Activated T-helper 1 cell treated with anti-CD3 and anti-CD28 coated beads, Interleukin-12 subunit alpha, Interleukin-12 subunit beta, Interleukin-2, Interleukin-4 antibody, amounts not matched to agents 30 ng/mL and 10 ng/mL and 1 ng/mL, durations not matched to agents 14 hours and 24 hours and 36 hours (primary cell): ENCODE measurements at regions not wholly inside any gene's neighbourhood (a gene's known extent, or its start where the extent isn't known, plus 50 kb on each side); places are given as distances from the start of the nearest gene placed in this dataset.

Experiments used
- DNase-seq: peaks from one replicate; pipeline ENCODE4 v3.0.0; 2021; ENCODE audit warnings: low spot score
- H3K27ac Mint-ChIP-seq: one replicate; pipeline ENCODE4 v1.8.0; 2021; ENCODE audit warnings: mild to moderate bottlenecking, mixed read lengths
- H3K27me3 Mint-ChIP-seq: one replicate; pipeline ENCODE4 v1.8.0; 2022; ENCODE audit warnings: mild to moderate bottlenecking, moderate library complexity, mixed read lengths; ENCODE audit not compliant: insufficient read depth
- H3K36me3 Mint-ChIP-seq: one replicate; pipeline ENCODE4 v1.8.0; 2021; ENCODE audit warnings: low read depth, mixed read lengths
- H3K4me1 Mint-ChIP-seq: one replicate; pipeline ENCODE4 v1.8.0; 2021; ENCODE audit warnings: low read depth, mixed read lengths
- H3K4me3 Mint-ChIP-seq: one replicate; pipeline ENCODE4 v1.8.0; 2021; ENCODE audit warnings: mild to moderate bottlenecking, moderate library complexity, mixed read lengths
- H3K9me3 Mint-ChIP-seq: one replicate; pipeline ENCODE4 v1.8.0; 2021; ENCODE audit warnings: mixed read lengths
- intact Hi-C: fragments of 100-400 bp; cut with micrococcal nuclease; formaldehyde crosslinking; loops from one replicate; pipeline ENCODE4 v1.15.1; 2024

DNA sequence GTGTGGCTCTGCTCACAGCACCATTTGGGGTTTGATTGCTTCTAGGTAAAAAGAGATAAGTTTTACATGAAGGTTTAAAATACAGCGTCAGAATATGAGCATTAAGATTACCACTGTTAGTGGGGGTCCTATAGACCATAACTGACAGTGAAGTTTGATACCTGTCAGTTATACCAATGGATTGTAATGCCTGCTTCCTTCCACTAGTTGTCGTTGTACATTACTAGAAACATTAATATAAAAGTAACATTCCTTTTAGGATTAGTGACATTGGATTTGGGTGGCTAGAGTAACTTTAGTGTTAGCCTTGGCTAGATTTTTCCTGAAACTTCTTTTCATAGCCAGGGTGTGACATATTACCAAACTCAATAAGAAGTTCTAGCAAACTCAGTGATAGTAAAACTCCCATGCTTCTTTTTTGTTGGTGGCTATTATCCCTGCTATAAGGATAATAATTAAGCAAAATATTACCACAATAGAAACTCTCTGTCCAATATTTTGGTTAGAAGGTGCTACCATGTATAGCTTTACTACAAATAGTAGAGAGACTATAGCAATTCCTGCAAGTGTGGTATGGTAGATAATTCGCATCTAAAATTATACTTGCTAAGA is 57.1 kb downstream of the FAM181B start:
- Mint-ChIP-seq H3K36me3 (no peaks in the 10 kb centered on the region), H3K4me3 (no peak overlapping the region), H3K27ac (no peak overlapping the region), H3K27me3 (peaks cover 12% of the 10 kb centered on the region), H3K9me3 (no peaks in the 10 kb centered on the region), H3K4me1 (no peaks in the 10 kb centered on the region)
- DNase-seq = no peak
- intact Hi-C loops = no loop called here

DNA sequence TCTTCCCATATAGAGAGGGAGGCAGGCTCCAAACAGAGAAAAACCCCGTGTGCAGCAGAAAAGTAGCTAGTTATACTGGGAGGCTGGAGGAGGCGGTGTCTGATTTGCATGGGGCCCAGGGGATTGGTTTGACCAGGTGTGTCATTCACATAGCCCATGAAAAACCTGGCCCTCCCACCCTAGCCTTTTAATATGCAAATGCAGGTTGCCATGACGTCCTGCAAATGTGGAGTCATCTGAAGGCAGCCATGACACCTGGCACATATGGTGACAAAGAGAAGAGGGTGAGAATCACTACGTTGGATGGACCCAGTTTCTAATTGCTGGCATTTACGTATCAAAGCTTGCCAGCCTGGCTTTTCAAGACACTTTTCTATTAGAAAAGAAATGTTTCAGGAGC is 57.8 kb downstream of the FAM181B start:
- Mint-ChIP-seq H3K27ac (no peak overlapping the region), H3K4me3 (no peak overlapping the region), H3K36me3 (no peaks in the 10 kb centered on the region), H3K9me3 (no peaks in the 10 kb centered on the region), H3K27me3 (peaks cover 12% of the 10 kb centered on the region), H3K4me1 (no peaks in the 10 kb centered on the region)
- DNase-seq = no peak
- intact Hi-C loops = no loop called here

DNA sequence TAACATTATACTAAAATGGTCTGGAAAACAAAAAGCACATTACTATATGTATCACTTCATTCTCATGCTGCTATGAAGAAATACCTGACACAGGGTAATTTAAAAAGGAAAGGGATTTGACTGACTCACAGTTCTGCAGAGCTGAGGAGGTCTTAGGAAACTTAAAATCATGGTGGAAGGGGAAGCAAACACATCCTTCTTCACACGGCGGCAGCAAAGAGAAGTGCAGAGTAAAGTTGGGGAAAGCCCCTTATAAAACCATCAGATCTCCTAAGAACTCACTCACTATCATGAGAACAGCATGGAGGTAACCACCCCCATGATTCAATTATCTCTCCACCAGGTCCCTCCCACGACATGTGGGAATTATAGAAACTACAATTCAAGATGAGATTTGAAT is 60.0 kb downstream of the FAM181B start:
- H3K27ac Mint-ChIP-seq = no peak overlapping the region
- H3K9me3 Mint-ChIP-seq = no peaks in the 10 kb centered on the region
- intact Hi-C loops = no loop called here

DNA sequence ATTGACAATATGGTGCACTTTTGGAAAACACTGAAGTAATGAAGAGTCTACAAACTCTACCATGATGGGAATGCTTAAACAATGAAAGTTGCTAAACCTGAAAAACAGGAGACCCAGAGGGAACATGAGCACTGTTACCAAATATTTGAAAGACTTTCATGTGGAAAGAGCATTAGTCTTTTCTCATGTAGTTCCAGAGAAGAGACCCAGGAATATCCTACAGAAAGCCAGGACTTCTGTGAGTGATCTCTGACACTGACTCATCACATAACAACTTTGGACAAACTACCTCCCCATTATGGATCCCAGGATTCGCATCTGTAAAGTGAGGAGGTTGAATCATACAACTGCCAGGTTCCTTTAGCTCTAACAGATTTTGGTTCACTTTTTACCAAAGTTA is 62.2 kb downstream of the FAM181B start:
- Mint-ChIP-seq H3K27me3 (peaks cover 12% of the 10 kb centered on the region), H3K9me3 (no peaks in the 10 kb centered on the region), H3K27ac (no peak overlapping the region), H3K4me1 (no peaks in the 10 kb centered on the region), H3K4me3 (no peak overlapping the region), H3K36me3 (no peaks in the 10 kb centered on the region)
- intact Hi-C loops = no loop called here
- no peak for DNase-seq

More for the DNA sequence above, 60.0 kb downstream of the FAM181B start:
- Mint-ChIP-seq H3K4me1 (no peaks in the 10 kb centered on the region), H3K36me3 (no peaks in the 10 kb centered on the region), H3K4me3 (no peak overlapping the region), H3K27me3 (peaks cover 12% of the 10 kb centered on the region)
- DNase-seq = no peak

DNA sequence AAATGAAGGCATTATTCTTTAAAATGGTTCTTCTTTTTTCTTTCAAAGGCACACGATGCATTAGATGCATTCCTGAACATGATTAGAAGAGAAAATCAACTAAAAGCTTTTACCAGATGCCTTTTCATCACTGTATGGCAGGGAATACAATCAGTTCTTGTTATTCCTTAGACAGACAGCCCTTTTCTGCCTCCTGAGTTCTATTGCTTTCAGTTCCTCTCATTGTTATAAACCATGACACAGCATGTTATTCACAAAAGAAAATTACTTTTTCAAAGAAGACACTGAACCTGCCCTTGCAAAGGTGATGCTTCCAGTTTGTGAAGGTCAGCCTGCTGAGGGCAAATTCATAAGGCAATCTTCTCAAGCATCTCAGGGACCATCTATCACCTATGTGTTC is 70.1 kb downstream of the FAM181B start:
- intact Hi-C loops = no loop called here
- Mint-ChIP-seq H3K4me3 (no peak overlapping the region), H3K36me3 (no peaks in the 10 kb centered on the region), H3K27me3 (no peaks in the 10 kb centered on the region), H3K27ac (no peak overlapping the region), H3K9me3 (no peaks in the 10 kb centered on the region), H3K4me1 (no peaks in the 10 kb centered on the region)
- DNase-seq = no peak

DNA sequence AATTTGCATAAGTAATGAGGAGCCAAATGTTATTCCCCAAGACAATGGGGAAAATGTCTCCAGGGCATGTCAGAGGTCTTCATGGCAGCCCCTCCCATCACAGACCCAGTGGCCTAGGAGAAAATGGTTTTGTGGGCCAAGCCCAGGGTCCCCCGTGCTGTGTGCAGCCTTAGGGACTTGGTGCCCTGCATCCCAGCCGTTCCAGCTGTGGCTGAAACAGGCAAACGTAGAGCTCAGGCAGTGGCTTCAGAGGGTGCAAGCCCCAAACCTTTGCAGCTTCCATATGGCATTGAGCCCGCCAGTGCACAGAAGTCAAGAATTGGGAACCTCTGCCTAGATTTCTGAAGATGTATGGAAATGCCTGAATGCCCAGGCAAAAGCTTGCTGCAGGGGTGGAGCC is 79.9 kb downstream of the FAM181B start:
- H3K36me3 Mint-ChIP-seq = no peaks in the 10 kb centered on the region
- DNase-seq = no peak
- H3K27ac Mint-ChIP-seq = no peak overlapping the region
- H3K27me3 Mint-ChIP-seq = peaks cover 2% of the 10 kb centered on the region
- intact Hi-C loops = no loop called here
- H3K4me1 Mint-ChIP-seq = no peaks in the 10 kb centered on the region
- H3K9me3 Mint-ChIP-seq = no peaks in the 10 kb centered on the region
- no peak overlapping the region for H3K4me3 Mint-ChIP-seq

DNA sequence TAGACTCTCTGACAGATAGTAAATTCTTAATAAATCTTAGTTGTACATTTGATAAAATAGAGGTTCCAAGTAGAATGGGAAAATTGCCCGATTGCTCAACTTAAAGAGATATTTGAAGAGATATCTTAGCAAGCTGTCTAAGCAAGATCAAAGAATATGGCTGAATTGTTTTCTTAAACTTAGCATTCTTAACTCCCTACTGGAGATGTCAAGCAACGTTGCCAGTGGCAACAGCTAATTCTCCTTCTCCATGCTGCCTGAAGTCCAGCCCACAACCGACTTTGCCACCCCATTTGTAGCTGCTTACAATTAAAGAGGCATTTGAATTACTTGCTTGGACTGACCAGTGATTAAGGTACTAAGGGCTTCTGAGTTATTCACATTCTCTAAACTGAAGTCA is 94.4 kb downstream of the FAM181B start:
- H3K27me3 Mint-ChIP-seq = peaks cover 6% of the 10 kb centered on the region
- no peak overlapping the region for H3K27ac Mint-ChIP-seq

DNA sequence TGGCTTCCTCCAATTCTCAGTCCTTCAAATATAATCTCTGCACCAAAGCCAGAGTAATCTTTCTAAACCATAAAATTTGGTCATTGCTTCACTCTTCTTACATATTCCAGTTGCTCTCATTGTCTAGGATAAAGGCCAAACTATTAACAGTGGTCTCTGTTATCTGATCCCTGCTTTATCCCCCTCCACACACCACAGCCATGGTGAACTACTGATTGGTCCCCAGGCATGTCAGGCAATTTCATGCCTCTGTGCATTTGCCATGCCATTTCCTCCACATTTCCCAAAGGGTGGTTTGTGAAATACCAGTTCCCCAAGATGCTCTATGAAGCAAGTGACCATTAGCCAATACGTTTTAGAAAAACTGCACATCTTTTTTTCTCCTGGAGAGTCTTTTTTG is 97.0 kb downstream of the FAM181B start:
- intact Hi-C loops = no loop called here
- H3K36me3 Mint-ChIP-seq = no peaks in the 10 kb centered on the region
- DNase-seq = no peak
- H3K4me3 Mint-ChIP-seq = no peak overlapping the region
- peaks cover 6% of the 10 kb centered on the region for H3K27me3 Mint-ChIP-seq
- H3K9me3 Mint-ChIP-seq = no peaks in the 10 kb centered on the region
- H3K4me1 Mint-ChIP-seq = no peaks in the 10 kb centered on the region
- H3K27ac Mint-ChIP-seq = no peak overlapping the region

More for the DNA sequence above, 94.4 kb downstream of the FAM181B start:
- DNase-seq = no peak
- Mint-ChIP-seq H3K4me3 (no peak overlapping the region), H3K9me3 (no peaks in the 10 kb centered on the region), H3K36me3 (no peaks in the 10 kb centered on the region), H3K4me1 (no peaks in the 10 kb centered on the region)
- intact Hi-C loops = no loop called here

DNA sequence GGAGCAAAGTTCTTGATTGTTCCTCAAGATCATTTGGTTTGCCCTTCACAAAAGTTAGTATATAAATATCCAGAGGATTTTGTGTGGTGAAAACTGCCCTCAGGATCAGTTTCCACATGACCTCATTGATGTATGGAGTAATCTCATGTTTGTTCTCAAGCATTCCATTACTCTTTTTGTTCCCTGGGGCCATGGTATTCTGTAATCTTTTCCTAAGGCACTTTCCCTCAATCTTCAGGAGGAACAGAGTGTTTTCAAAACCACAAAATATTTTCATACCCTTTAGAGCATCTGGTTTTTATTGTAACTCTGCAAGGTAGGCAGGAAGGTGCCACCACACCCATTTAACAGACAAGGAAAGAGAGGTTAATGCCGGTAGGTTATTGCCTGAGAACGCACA is 99.6 kb downstream of the FAM181B start:
- no peak for DNase-seq
- Mint-ChIP-seq H3K36me3 (no peaks in the 10 kb centered on the region), H3K9me3 (no peaks in the 10 kb centered on the region), H3K27me3 (peaks cover 4% of the 10 kb centered on the region), H3K4me1 (no peaks in the 10 kb centered on the region), H3K4me3 (no peak overlapping the region), H3K27ac (no peak overlapping the region)
- intact Hi-C loops = no loop called here

DNA sequence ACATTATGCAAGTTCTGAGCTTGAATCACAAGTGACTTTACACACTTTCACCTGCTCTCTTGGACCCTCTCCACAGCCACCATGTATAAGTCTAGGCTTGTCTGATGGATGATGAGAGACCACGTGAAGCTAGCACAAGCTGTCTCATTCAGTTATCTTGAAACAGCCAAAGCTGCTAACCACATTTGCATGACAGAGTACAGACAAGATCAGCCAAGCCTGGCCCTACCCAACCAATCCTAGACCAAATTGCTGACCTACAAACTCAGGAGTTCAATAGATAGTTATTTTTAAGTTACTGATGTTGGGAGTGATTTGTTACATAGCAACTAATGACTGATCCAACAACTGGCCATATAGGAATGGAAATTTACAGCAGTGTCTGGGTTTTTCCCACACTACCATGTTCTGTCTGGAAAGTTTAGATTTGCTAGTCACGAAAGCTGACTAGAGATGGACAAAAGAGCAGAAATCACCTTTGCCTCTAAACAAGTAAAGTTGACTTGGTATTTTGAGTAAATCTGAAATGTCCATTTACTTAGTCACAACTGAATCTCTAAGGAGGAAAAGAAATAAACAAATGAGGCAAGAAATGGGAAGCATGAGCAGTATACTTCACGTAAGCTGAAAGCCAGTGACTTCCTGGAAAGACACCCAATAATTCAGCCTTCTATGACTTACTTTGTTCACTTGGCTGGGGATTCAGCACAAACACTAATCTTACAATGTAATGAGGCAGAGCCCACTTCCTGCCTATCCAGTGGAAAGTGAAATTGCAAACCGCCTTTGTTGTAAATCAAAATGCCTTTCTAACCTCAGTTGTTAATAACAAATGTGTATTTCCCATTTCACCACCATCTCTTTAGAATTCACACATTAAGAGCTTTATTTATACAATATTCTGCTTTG is 101.7 kb downstream of the FAM181B start:
- Mint-ChIP-seq H3K4me1 (no peaks in the 10 kb centered on the region), H3K27me3 (no peaks in the 10 kb centered on the region), H3K36me3 (no peaks in the 10 kb centered on the region), H3K27ac (no peak overlapping the region), H3K4me3 (no peak overlapping the region), H3K9me3 (peaks cover 11% of the 10 kb centered on the region)
- DNase-seq = no peak
- intact Hi-C loops = no loop called here

DNA sequence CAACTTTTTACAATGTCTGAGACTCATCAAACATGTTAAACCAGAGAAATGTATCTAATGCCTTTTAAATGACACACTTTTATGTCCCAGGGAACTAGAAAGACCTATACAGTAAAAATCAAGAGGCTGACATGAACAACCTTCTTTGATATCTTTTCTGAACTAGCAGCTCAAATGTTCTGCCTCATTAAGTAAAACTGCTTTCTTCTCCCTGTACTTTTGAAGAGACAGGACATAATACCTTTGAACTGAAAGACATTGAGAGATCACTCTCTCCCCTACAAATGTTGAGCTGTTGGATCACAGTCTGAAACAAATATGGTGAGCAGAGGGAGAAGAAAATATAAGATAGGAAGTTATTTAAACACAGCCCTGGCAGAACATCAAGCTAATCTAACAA is 123.0 kb downstream of the FAM181B start:
- Mint-ChIP-seq H3K27ac (no peak overlapping the region), H3K9me3 (no peaks in the 10 kb centered on the region), H3K4me3 (no peak overlapping the region), H3K36me3 (no peaks in the 10 kb centered on the region), H3K27me3 (no peaks in the 10 kb centered on the region), H3K4me1 (no peaks in the 10 kb centered on the region)
- intact Hi-C loops = no loop called here
- DNase-seq = no peak

DNA sequence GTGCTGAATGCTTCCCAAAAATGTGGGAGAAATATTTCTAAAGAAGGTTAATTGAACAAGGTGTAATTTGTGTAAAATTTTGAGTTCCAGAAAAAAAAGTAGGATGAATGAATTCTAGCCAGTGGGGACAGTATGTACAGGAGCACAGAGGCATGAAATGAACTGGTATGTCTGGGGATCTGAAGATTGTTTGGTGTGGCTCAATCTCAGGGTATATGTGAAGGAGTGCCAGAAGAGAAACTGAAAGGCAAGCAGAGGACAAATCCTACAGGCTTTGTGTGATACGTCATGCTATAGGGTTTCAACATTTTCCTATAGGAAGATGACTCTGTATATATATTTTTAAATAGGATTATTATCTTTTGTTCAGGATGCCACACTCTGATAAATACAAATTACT is 126.9 kb downstream of the FAM181B start:
- Mint-ChIP-seq H3K4me3 (no peak overlapping the region), H3K4me1 (no peaks in the 10 kb centered on the region), H3K27ac (no peak overlapping the region), H3K9me3 (no peaks in the 10 kb centered on the region), H3K27me3 (no peaks in the 10 kb centered on the region), H3K36me3 (no peaks in the 10 kb centered on the region)
- intact Hi-C loops = no loop called here
- DNase-seq = no peak

DNA sequence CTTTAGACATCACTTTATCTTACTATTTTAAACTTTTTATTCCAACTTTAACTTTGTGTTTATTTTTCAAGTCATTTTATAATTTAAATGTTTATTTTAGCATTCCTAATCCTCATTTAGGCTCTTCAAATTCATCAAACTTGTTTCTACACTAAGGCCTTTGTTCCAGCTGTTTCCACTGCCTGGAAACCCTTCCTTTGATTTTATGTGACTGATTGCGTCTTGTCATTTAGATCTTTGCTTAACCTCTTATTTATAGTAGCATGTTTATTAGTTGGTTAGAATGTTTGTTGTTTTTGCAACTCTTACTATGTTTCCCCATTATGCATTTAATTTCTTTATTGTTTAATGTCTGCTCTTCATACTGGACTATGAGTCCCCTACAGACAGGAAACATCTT is 132.0 kb downstream of the FAM181B start:
- Mint-ChIP-seq H3K4me3 (no peak overlapping the region), H3K9me3 (no peaks in the 10 kb centered on the region), H3K27ac (no peak overlapping the region), H3K4me1 (no peaks in the 10 kb centered on the region), H3K27me3 (no peaks in the 10 kb centered on the region), H3K36me3 (no peaks in the 10 kb centered on the region)
- intact Hi-C loops = no loop called here
- DNase-seq = no peak
